ENCODE measurements at regions not wholly inside any gene's neighbourhood (a gene's known extent, or its start where the extent isn't known, plus 50 kb on each side); places are given as distances from the start of the nearest gene placed in this dataset.

GRCh38 chr9:10785255-10785654 is 172.5 kb upstream of the PTPRD start:
- Histone ChIP-seq H3K27me3 (ENCODE audit: control insufficient read depth, insufficient read depth, low read length) (no peaks in the 10 kb centered on the region), H3K4me3 (ENCODE audit: low read length in 3 of 3) (no peak overlapping the region), H3K4me1 (ENCODE audit: control insufficient read depth in 2 of 3, insufficient read depth in 2 of 3, low read depth in 1 of 3, low read length in 3 of 3) (no peaks in the 10 kb centered on the region), H3K27ac (ENCODE audit: low read depth in 2 of 2, low read length in 2 of 2) (no peak overlapping the region), H3K9ac (ENCODE audit: low read length in 3 of 3) (no peak overlapping the region), H3K9me3 (ENCODE audit: control insufficient read depth in 2 of 3, insufficient read depth in 1 of 3, low read length in 3 of 3) (peaks cover 0 to 2% (median 0%) of the 10 kb centered on the region in 3 donors), H3K36me3 (ENCODE audit: control insufficient read depth in 2 of 3, insufficient read depth in 3 of 3, low read length in 3 of 3) (no peaks in the 10 kb centered on the region)
- no peak for TF ChIP-seq CTCF (IDR thresholded peaks at IDR 0.05; ENCODE audit: borderline replicate concordance, extremely low read depth, insufficient read depth)
- intact Hi-C loops (cut with DNase I): no loop called here
- no peak for FAIRE-seq
- no peak for DNase-seq

DNA sequence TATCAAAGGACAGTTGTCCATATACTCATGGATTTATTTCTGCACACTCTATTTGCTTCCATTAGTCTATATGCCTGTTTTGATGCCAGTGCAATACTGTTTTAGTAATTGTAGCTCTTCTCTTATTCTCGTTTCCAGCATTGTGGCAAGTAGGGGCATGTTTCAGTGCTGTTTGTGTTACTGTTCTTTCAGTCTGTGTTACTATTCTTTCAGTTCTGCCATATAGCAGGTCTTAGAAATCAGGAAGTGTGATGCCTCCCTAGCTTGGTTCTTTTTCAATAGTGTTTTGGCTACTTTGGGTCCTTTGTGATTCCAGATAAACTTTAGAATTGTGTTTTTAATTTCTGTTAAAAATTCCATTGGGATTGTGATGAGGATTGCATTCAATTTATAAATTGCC is 180.5 kb upstream of the PTPRD start:
- TF ChIP-seq CTCF (IDR thresholded peaks at IDR 0.05; ENCODE audit: borderline replicate concordance, extremely low read depth, insufficient read depth): no peak
- DNase-seq (no peak), FAIRE-seq (no peak)
- Histone ChIP-seq H3K4me3 (ENCODE audit: low read length in 3 of 3) (no peak overlapping the region), H3K36me3 (ENCODE audit: control insufficient read depth in 2 of 3, insufficient read depth in 3 of 3, low read length in 3 of 3) (no peaks in the 10 kb centered on the region), H3K9ac (ENCODE audit: low read length in 3 of 3) (no peak overlapping the region), H3K9me3 (ENCODE audit: control insufficient read depth in 2 of 3, insufficient read depth in 1 of 3, low read length in 3 of 3) (no peaks in the 10 kb centered on the region), H3K27ac (ENCODE audit: low read depth in 2 of 2, low read length in 2 of 2) (no peak overlapping the region), H3K4me1 (ENCODE audit: control insufficient read depth in 2 of 3, insufficient read depth in 2 of 3, low read depth in 1 of 3, low read length in 3 of 3) (no peaks in the 10 kb centered on the region), H3K27me3 (ENCODE audit: control insufficient read depth, insufficient read depth, low read length) (no peaks in the 10 kb centered on the region)
- intact Hi-C loops (cut with DNase I): no loop called here

DNA sequence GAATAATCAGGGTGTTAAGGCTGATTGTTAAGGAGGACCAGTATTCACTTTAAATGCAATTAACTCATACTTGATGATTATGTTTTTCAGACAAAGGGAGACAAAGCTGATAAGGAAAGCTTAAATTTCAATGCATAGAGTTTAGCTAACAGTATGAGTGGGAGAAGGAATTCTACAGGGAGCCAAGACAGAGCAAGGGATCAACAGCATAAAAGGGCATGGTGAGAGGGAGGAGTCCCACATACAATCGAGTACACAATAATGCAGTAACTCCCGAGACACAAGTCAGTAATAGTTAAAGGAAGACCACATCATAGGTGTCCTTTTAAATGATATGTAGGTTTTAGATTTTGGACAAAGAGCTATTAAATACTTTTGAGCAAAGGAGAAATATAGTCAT is 191.7 kb upstream of the PTPRD start:
- no peak for TF ChIP-seq CTCF (IDR thresholded peaks at IDR 0.05; ENCODE audit: borderline replicate concordance, extremely low read depth, insufficient read depth)
- intact Hi-C loops (cut with DNase I): no loop called here
- no peak for FAIRE-seq
- no peak for DNase-seq
- Histone ChIP-seq H3K27ac (ENCODE audit: low read depth in 2 of 2, low read length in 2 of 2) (no peak overlapping the region), H3K36me3 (ENCODE audit: control insufficient read depth in 2 of 3, insufficient read depth in 3 of 3, low read length in 3 of 3) (no peaks in the 10 kb centered on the region), H3K9ac (ENCODE audit: low read length in 3 of 3) (no peak overlapping the region), H3K27me3 (ENCODE audit: control insufficient read depth, insufficient read depth, low read length) (no peaks in the 10 kb centered on the region), H3K4me3 (ENCODE audit: low read length in 3 of 3) (no peak overlapping the region), H3K9me3 (ENCODE audit: control insufficient read depth in 2 of 3, insufficient read depth in 1 of 3, low read length in 3 of 3) (no peaks in the 10 kb centered on the region), H3K4me1 (ENCODE audit: control insufficient read depth in 2 of 3, insufficient read depth in 2 of 3, low read depth in 1 of 3, low read length in 3 of 3) (no peaks in the 10 kb centered on the region)

- intact Hi-C loops (cut with DNase I): no loop called here
- no peaks in the 10 kb centered on the region for H3K27me3 ChIP-seq (ENCODE audit: control insufficient read depth, insufficient read depth, low read length)
- FAIRE-seq: no peak
These were observed 194.1 kb upstream of the PTPRD start for GRCh38 chr9:10806868-10807267.

More at GRCh38 chr9:10806868-10807267, 194.1 kb upstream of the PTPRD start:
- H3K27ac ChIP-seq (ENCODE audit: low read depth in 2 of 2, low read length in 2 of 2): no peak overlapping the region
- no peak for TF ChIP-seq CTCF (IDR thresholded peaks at IDR 0.05; ENCODE audit: borderline replicate concordance, extremely low read depth, insufficient read depth)
- H3K9ac ChIP-seq (ENCODE audit: low read length in 3 of 3): no peak overlapping the region
- no peaks in the 10 kb centered on the region for H3K36me3 ChIP-seq (ENCODE audit: control insufficient read depth in 2 of 3, insufficient read depth in 3 of 3, low read length in 3 of 3)
- no peaks in the 10 kb centered on the region for H3K4me1 ChIP-seq (ENCODE audit: control insufficient read depth in 2 of 3, insufficient read depth in 2 of 3, low read depth in 1 of 3, low read length in 3 of 3)
- no peak overlapping the region for H3K4me3 ChIP-seq (ENCODE audit: low read length in 3 of 3)
- H3K9me3 ChIP-seq (ENCODE audit: control insufficient read depth in 2 of 3, insufficient read depth in 1 of 3, low read length in 3 of 3): no peaks in the 10 kb centered on the region
- DNase-seq: no peak

Measured in kidney (tissue), 13 donors.